ENCODE measurements at regions not wholly inside any gene's neighbourhood (a gene's known extent, or its start where the extent isn't known, plus 50 kb on each side); places are given as distances from the start of the nearest gene placed in this dataset.

DNA sequence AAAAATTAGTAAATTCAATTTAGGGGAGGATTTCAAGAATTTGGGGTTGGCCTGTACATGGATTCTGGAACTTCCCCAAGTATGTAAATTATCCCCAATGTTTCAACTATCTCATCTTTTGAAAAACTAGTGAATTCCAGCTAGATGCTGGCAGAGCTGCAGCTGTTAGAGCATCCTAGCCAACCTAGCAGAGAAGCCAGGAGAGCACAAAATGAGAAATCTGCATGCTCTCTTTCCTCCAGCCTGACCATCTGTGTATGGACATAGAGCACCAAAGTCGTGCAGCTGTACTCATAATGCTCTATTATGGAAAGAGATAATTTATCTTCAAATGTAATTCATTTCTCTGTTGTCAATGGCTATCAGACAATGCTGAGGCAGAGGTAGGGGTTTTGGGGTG, 1217.7 kb downstream of the PCDH19 start:
- intact Hi-C loops (cut with micrococcal nuclease), result no loop called here
- ChIA-PET POLR2A (ENCODE audit: unreplicated experiment) (no interaction called here), CTCF (no interaction called here)
- no peaks in the 10 kb centered on the region for H3K36me3 ChIP-seq (ENCODE audit: low read depth, low read length)
- BruUV-seq (replicated peaks), result no TSS peak
- TF ChIP-seq EZH2phosphoT487 (IDR thresholded peaks at IDR 0.05; ENCODE audit: borderline replicate concordance, low read length), result no peak
- no peak for TF ChIP-seq EZH2 (IDR thresholded peaks at IDR 0.05; ENCODE audit: low read length, unreplicated experiment)
- no peak for TF ChIP-seq CTCF (conservative IDR thresholded peaks at IDR 0.05; ENCODE audit: low read depth, low read length)
- H3K9me2 ChIP-seq (replicated peaks; ENCODE audit: low read length), result no peaks in the 10 kb centered on the region
- no peak overlapping the region for H3K4me2 ChIP-seq (ENCODE audit: low read length)
- no peaks in the 10 kb centered on the region for H3F3A ChIP-seq (ENCODE audit: low read length, unreplicated experiment)
- H2AFZ ChIP-seq (ENCODE audit: low read length), result no peak overlapping the region
- no peak for ATAC-seq
- no peak overlapping the region for H3K4me3 ChIP-seq (ENCODE audit: low read length)
- no peaks in the 10 kb centered on the region for H4K20me1 ChIP-seq (ENCODE audit: low read length)
- H3K9ac ChIP-seq (ENCODE audit: low read length), result no peak overlapping the region
- DNase-seq, result no peak
- no peaks in the 10 kb centered on the region for H3K4me1 ChIP-seq (ENCODE audit: insufficient read depth, low read length)
- no peaks in the 10 kb centered on the region for H3K27me3 ChIP-seq (ENCODE audit: low read length)
- H3K79me2 ChIP-seq (ENCODE audit: low read length), result no peaks in the 10 kb centered on the region
- no peak overlapping the region for H3K27ac ChIP-seq (ENCODE audit: low read length)
- no peaks in the 10 kb centered on the region for H3K9me3 ChIP-seq (ENCODE audit: low read length)

GRCh38 chrX:99184153-99184552, 1225.9 kb downstream of the PCDH19 start:
- Histone ChIP-seq H3K9ac (ENCODE audit: low read length) (no peak overlapping the region), H3K9me3 (ENCODE audit: low read length) (no peaks in the 10 kb centered on the region), H3K79me2 (ENCODE audit: low read length) (no peaks in the 10 kb centered on the region), H3K4me1 (ENCODE audit: insufficient read depth, low read length) (no peaks in the 10 kb centered on the region), H2AFZ (ENCODE audit: low read length) (no peak overlapping the region), H4K20me1 (ENCODE audit: low read length) (no peaks in the 10 kb centered on the region), H3K4me2 (ENCODE audit: low read length) (no peak overlapping the region), H3K27me3 (ENCODE audit: low read length) (no peaks in the 10 kb centered on the region), H3K36me3 (ENCODE audit: low read depth, low read length) (no peaks in the 10 kb centered on the region), H3K4me3 (ENCODE audit: low read length) (no peak overlapping the region), H3K9me2 (replicated peaks; ENCODE audit: low read length) (no peaks in the 10 kb centered on the region), H3F3A (ENCODE audit: low read length, unreplicated experiment) (no peaks in the 10 kb centered on the region), H3K27ac (ENCODE audit: low read length) (no peak overlapping the region)
- no peak for ATAC-seq
- BruUV-seq (replicated peaks), result no TSS peak
- POLR2A ChIA-PET (ENCODE audit: unreplicated experiment), result no interaction called here
- no peak for DNase-seq
- intact Hi-C loops (cut with micrococcal nuclease), result no loop called here
- no peak for TF ChIP-seq EZH2phosphoT487 (IDR thresholded peaks at IDR 0.05; ENCODE audit: borderline replicate concordance, low read length)
- TF ChIP-seq EZH2 (IDR thresholded peaks at IDR 0.05; ENCODE audit: low read length, unreplicated experiment), result no peak
- TF ChIP-seq CTCF (conservative IDR thresholded peaks at IDR 0.05; ENCODE audit: low read depth, low read length), result no peak
- CTCF ChIA-PET, result no interaction called here

DNA sequence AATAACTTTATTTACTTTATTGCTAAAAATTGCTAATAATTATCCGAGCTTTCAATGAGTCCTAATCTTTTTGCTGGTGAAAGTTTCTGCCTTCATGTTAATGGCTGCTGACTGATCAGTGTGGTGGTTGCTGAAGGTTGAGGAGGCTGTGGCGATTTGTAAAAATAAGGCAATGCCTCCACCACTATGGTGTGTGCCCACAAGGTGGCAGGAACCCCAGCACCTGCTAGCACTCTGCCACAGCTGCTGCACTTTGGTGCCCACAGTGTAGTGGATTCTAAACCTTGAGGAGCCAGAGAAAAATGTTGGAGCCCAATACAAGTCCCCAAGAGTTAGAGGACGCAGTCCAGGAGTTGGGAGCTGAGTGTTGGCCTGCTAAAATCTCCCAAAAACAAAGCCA, 1237.1 kb downstream of the PCDH19 start:
- POLR2A ChIA-PET (ENCODE audit: unreplicated experiment), result no interaction called here
- H3K4me2 ChIP-seq (ENCODE audit: low read length), result no peak overlapping the region
- H3K36me3 ChIP-seq (ENCODE audit: low read depth, low read length), result no peaks in the 10 kb centered on the region
- no peaks in the 10 kb centered on the region for H3K9me3 ChIP-seq (ENCODE audit: low read length)
- no peak overlapping the region for H2AFZ ChIP-seq (ENCODE audit: low read length)
- ATAC-seq, result no peak
- intact Hi-C loops (cut with micrococcal nuclease), result no loop called here
- DNase-seq, result no peak
- TF ChIP-seq EZH2 (IDR thresholded peaks at IDR 0.05; ENCODE audit: low read length, unreplicated experiment) (no peak), CTCF (conservative IDR thresholded peaks at IDR 0.05; ENCODE audit: low read depth, low read length) (no peak), EZH2phosphoT487 (IDR thresholded peaks at IDR 0.05; ENCODE audit: borderline replicate concordance, low read length) (no peak)
- CTCF ChIA-PET, result no interaction called here
- no peak overlapping the region for H3K9ac ChIP-seq (ENCODE audit: low read length)
- no peak overlapping the region for H3K4me3 ChIP-seq (ENCODE audit: low read length)
- no peaks in the 10 kb centered on the region for H3K9me2 ChIP-seq (replicated peaks; ENCODE audit: low read length)
- no TSS peak for BruUV-seq (replicated peaks)
- H3K4me1 ChIP-seq (ENCODE audit: insufficient read depth, low read length), result no peaks in the 10 kb centered on the region
- no peaks in the 10 kb centered on the region for H3K79me2 ChIP-seq (ENCODE audit: low read length)
- no peaks in the 10 kb centered on the region for H3K27me3 ChIP-seq (ENCODE audit: low read length)
- no peaks in the 10 kb centered on the region for H4K20me1 ChIP-seq (ENCODE audit: low read length)
- no peak overlapping the region for H3K27ac ChIP-seq (ENCODE audit: low read length)
- H3F3A ChIP-seq (ENCODE audit: low read length, unreplicated experiment), result no peaks in the 10 kb centered on the region
